Activated CD8-positive, alpha-beta T cell treated with anti-CD3 and anti-CD28 coated beads, Interleukin-2, amount 10 ng/mL, durations not matched to agents 7 days and 5 days (primary cell): ENCODE measurements at regions not wholly inside any gene's neighbourhood (a gene's known extent, or its start where the extent isn't known, plus 50 kb on each side); places are given as distances from the start of the nearest gene placed in this dataset.

Source experiments
- ATAC-seq: fragments of 150-1000 bp; cut with Tn5 transposase; one replicate; pipeline ENCODE4 v1.10.0; 2021; ENCODE audit warnings: moderate library complexity
- CTCF ChIA-PET: fragments of 350-600 bp; sonication (Branson Sonifier 250); formaldehyde crosslinking; loops from one replicate; lab custom pipeline; 2021; ENCODE audit warnings: antibody characterized with exemption; lab: Charles Lee
- POLR2A ChIA-PET: fragments of 350-600 bp; sonication (Branson Sonifier 250); formaldehyde crosslinking; loops from one replicate; lab custom pipeline; 2021; ENCODE audit warnings: antibody characterized with exemption; lab: Charles Lee
- DNase-seq: peaks from one replicate; pipeline ENCODE4 v3.0.0-alpha.2; 2020
- H3K27ac Mint-ChIP-seq: one replicate; pipeline ENCODE4 v1.8.0; 2021; ENCODE audit warnings: mild to moderate bottlenecking, mixed read lengths
- H3K27me3 Mint-ChIP-seq: one replicate; pipeline ENCODE4 v1.8.0; 2021; ENCODE audit warnings: low read depth, mixed read lengths
- H3K36me3 Mint-ChIP-seq: one replicate; pipeline ENCODE4 v1.8.0; 2021; ENCODE audit warnings: low read depth, mixed read lengths
- H3K4me1 Mint-ChIP-seq: one replicate; pipeline ENCODE4 v1.8.0; 2021; ENCODE audit warnings: low read depth, mixed read lengths
- H3K4me3 Mint-ChIP-seq: one replicate; pipeline ENCODE4 v1.8.0; 2021; ENCODE audit warnings: mild to moderate bottlenecking, mixed read lengths
- H3K9me3 Mint-ChIP-seq: one replicate; pipeline ENCODE4 v1.8.0; 2022; ENCODE audit warnings: mixed read lengths; ENCODE audit not compliant: insufficient read depth

DNA sequence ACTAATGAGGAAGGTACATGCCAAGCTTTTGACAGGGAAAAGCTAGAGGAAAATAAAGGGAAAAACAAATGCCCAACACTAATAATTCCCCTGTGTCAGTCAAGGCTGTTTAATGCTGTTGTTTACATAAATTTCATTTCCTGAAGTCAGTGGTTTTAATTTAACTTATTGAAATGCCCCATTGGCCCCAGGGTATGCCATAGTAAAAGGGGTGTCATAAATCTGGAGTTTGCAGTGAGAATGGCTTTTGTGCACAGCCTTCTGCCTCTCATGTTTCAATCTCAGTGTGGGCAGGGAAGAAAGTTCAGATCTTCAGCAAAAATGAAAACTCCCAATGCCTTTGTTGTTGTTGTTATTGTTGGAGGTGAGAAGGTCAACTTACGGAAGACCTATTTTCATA is 550.1 kb upstream of the DCC start:
- Mint-ChIP-seq H3K4me3 (no peak overlapping the region), H3K36me3 (no peaks in the 10 kb centered on the region), H3K27ac (no peak overlapping the region), H3K4me1 (no peaks in the 10 kb centered on the region), H3K27me3 (no peaks in the 10 kb centered on the region), H3K9me3 (no peaks in the 10 kb centered on the region)
- ATAC-seq (no peak), DNase-seq (no peak)
- ChIA-PET CTCF (no interaction called here), POLR2A (no interaction called here)

DNA sequence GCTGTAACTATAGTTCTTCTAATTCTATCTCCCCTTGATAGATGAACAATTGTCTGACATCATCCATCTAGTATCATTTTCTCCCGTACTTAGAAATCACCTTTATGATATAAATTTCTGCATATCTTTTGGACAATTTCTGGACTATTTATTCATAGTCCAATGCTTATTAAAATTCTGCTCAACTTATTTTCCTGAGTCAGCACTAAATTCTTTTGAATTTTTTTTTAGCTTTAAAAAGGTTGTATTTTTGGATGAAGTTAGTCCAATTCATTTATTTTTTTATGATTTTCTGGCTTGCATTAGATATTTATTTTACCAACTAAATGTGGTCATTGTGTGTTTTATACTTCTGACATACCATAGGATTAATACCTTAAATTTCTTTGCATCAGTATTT is 538.5 kb upstream of the DCC start:
- no peaks in the 10 kb centered on the region for H3K36me3 Mint-ChIP-seq
- CTCF ChIA-PET = no interaction called here
- no peak for ATAC-seq
- POLR2A ChIA-PET = no interaction called here
- no peaks in the 10 kb centered on the region for H3K9me3 Mint-ChIP-seq
- no peak overlapping the region for H3K4me3 Mint-ChIP-seq
- H3K27me3 Mint-ChIP-seq = no peaks in the 10 kb centered on the region
- no peak for DNase-seq
- H3K27ac Mint-ChIP-seq = no peak overlapping the region
- no peaks in the 10 kb centered on the region for H3K4me1 Mint-ChIP-seq

DNA sequence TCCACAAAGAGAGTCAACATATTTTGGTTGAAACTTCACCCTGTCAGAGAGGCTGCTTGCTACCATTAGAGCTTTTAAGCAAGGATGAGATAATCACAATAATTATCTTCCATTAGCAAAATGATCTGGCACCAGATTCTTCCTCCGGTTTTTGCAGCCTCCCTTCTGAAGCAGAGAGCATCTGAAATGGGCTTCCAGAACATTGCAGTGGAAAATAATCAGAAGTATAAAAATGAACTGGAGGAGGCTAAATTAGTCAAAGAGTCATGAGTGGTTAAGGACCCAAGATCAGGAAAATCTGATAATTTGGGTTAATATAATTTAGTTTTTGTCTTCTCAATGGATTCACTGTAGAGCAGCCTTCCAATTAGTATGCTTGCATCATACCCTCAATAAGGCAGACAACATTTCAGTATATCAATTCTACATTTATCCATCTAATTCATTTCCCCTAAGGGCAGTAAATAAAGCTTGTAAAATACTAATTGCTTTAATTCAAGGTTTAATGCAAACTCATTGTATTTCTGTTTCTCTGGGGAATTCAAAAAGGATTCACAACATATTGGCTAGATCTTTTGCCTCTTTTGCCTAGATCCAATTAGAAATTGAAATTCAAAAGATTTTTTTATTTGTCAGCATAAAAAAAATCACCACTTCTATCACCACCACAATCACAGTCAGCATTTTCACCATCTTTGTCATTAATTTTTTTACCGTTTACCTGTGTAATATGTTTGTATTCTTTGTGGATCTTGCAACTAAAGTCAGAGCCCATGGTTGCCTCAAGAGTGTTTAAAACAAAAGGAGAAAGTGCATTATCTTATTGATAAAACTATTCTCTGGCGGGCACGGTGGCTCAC is 537.2 kb upstream of the DCC start:
- Mint-ChIP-seq H3K27ac (no peak overlapping the region), H3K36me3 (no peaks in the 10 kb centered on the region), H3K27me3 (no peaks in the 10 kb centered on the region), H3K4me3 (no peak overlapping the region), H3K4me1 (no peaks in the 10 kb centered on the region), H3K9me3 (no peaks in the 10 kb centered on the region)
- DNase-seq (no peak), ATAC-seq (no peak)
- ChIA-PET POLR2A (no interaction called here), CTCF (no interaction called here)

DNA sequence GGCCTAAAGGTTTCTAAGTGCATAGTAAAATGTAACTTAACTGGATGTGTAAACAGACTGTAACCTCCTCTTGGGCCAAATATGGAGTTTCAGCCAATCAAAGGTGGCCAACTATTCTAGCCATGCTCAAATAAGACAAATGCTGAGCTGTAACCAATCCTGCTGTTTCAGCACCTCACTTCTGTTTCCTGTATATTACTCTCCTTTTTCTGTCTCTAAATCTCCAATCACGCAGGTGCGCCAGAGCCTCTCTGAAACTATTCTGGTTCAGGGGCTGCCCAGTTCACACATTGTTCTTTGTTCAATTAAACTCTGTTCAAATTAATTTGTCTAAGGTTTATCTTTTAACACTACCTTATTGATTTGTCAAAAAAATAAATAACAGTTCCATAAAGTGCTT is 532.7 kb upstream of the DCC start:
- ChIA-PET CTCF (no interaction called here), POLR2A (no interaction called here)
- H3K27me3 Mint-ChIP-seq = no peaks in the 10 kb centered on the region
- DNase-seq = no peak
- ATAC-seq = no peak
- H3K27ac Mint-ChIP-seq = no peak overlapping the region
- H3K36me3 Mint-ChIP-seq = no peaks in the 10 kb centered on the region
- H3K9me3 Mint-ChIP-seq = no peaks in the 10 kb centered on the region
- no peaks in the 10 kb centered on the region for H3K4me1 Mint-ChIP-seq
- no peak overlapping the region for H3K4me3 Mint-ChIP-seq

DNA sequence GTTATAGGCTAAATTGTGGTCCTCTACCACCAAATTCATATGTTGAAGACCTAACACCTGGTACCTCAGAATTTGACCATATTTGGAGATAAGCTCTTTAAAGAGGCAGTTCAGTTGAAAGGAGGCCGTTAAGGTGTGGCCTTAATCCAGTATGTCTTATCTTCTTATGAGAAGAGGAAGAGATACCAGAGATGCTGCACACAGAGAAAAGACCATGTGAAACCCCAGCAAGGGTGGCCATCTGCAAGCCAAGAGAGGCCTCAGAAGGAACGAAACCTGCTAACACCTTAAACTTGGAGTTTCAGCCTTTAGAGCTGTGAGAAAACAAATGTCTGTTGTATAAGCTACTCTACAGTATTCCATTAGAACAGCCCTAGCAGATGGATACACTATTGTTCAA is 528.1 kb upstream of the DCC start:
- ChIA-PET POLR2A (no interaction called here), CTCF (no interaction called here)
- no peaks in the 10 kb centered on the region for H3K27me3 Mint-ChIP-seq
- DNase-seq (no peak), ATAC-seq (no peak)
- H3K4me1 Mint-ChIP-seq = no peaks in the 10 kb centered on the region
- no peaks in the 10 kb centered on the region for H3K36me3 Mint-ChIP-seq
- H3K9me3 Mint-ChIP-seq = no peaks in the 10 kb centered on the region
- no peak overlapping the region for H3K27ac Mint-ChIP-seq
- no peak overlapping the region for H3K4me3 Mint-ChIP-seq

DNA sequence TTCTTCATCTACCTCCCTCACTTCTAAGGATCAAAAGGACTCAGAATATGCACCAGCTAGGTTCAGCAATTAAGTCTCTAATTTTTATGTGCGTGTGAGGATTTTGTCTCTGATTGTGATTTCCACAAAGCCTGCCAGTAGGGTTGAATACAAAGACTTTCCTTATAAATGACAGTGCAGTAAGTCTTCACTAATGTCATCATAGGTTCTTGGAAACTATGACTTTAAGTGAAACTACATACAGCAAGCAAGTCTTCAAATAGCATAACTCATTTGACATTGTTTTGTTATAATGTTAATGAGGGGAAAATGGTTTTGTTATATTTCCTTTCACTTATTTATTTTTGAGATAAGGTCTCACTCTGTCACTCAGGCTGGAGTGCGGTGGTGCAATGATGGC is 526.3 kb upstream of the DCC start:
- POLR2A ChIA-PET = no interaction called here
- CTCF ChIA-PET = no interaction called here
- no peak overlapping the region for H3K4me3 Mint-ChIP-seq
- ATAC-seq (no peak), DNase-seq (no peak)
- no peaks in the 10 kb centered on the region for H3K36me3 Mint-ChIP-seq
- no peaks in the 10 kb centered on the region for H3K27me3 Mint-ChIP-seq
- H3K27ac Mint-ChIP-seq = no peak overlapping the region
- no peaks in the 10 kb centered on the region for H3K9me3 Mint-ChIP-seq
- H3K4me1 Mint-ChIP-seq = no peaks in the 10 kb centered on the region

DNA sequence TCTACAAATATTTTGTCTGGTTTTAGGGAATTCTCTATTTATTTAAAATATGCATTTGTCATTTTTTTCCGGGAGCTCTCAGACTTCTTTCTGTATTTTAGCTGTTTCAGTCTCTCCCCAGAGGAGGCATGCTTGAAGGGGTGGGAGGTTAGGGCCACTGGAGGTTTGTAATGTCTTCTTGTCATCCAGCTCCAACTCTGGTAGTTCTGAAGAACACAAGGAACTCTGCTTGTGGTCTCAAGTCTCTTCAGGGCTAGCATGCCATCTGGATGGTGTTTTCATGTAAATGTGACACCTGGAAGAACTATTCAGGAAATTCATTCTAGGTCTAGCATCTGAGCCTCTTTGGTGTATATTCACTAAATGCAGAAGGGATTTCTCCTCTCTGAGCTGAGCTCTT is 518.4 kb upstream of the DCC start:
- ChIA-PET POLR2A (no interaction called here), CTCF (no interaction called here)
- Mint-ChIP-seq H3K27me3 (no peaks in the 10 kb centered on the region), H3K36me3 (no peaks in the 10 kb centered on the region), H3K9me3 (no peaks in the 10 kb centered on the region), H3K4me1 (no peaks in the 10 kb centered on the region), H3K4me3 (no peak overlapping the region), H3K27ac (no peak overlapping the region)
- DNase-seq (no peak), ATAC-seq (no peak)

DNA sequence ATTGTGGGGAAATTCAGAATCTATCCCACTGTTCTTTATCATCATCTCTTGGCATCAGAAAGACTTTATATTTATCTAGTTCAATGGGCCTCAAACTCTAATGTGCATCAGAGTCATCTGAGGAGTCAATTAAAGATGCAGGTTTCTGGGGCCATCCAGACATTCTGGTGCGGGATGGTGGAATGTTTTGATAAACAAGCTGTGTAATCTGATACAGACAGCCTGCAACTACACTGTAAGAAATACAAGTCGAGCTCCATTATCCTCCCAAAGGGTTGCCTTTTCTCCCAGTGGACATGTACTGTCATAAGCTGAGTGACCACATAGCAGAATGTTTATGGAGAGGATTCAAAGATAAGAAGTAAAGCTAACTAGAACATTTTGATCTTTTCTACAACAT is 515.3 kb upstream of the DCC start:
- DNase-seq (no peak), ATAC-seq (no peak)
- Mint-ChIP-seq H3K27me3 (no peaks in the 10 kb centered on the region), H3K27ac (no peak overlapping the region), H3K4me1 (no peaks in the 10 kb centered on the region), H3K9me3 (peaks cover 5% of the 10 kb centered on the region), H3K4me3 (no peak overlapping the region), H3K36me3 (no peaks in the 10 kb centered on the region)
- CTCF ChIA-PET = no interaction called here
- POLR2A ChIA-PET = no interaction called here

DNA sequence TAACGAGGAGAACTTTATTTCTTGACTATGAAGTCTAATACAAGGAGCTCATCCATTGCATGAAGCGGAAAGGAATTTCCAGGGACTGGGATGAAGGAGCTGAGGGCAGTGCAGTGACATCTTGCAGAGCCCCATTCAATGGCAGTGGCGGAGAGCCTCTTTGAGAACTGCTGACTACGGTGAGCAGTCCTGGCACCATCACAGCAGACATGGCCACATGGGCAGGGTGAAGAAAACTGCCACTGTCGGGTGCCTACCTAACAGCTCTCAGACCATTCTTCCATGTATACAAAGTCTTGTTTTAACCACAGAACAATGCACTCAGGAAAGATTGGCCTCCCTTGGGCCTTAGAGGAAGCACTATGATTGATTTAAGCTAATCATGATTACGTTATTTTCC is 506.1 kb upstream of the DCC start:
- no peaks in the 10 kb centered on the region for H3K4me1 Mint-ChIP-seq
- CTCF ChIA-PET = no interaction called here

DNA sequence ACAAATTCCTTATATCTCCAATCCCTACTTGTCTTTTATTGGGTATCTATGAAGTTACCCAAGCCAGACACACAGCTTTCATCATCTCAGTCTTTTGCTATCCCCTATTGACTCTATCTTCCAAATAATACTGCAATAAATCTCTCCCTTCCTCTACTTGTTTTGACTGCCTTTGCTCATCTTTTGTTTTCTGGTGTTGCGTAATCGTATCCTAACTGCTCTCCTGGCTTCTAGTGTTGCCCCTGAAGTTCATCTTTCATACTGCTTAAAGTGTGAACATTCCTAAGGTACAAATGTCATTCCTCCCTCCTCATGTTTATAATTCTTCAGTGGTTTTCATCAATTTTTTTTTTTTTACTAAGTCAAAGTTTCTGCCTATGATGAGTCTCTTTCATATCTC is 491.3 kb upstream of the DCC start:
- DNase-seq = no peak
- ChIA-PET CTCF (no interaction called here), POLR2A (no interaction called here)
- H3K4me3 Mint-ChIP-seq = no peak overlapping the region
- H3K4me1 Mint-ChIP-seq = no peaks in the 10 kb centered on the region
- H3K27ac Mint-ChIP-seq = no peak overlapping the region
- no peaks in the 10 kb centered on the region for H3K27me3 Mint-ChIP-seq
- no peaks in the 10 kb centered on the region for H3K9me3 Mint-ChIP-seq
- no peaks in the 10 kb centered on the region for H3K36me3 Mint-ChIP-seq
- ATAC-seq = no peak

More for the DNA sequence above, 506.1 kb upstream of the DCC start:
- no peaks in the 10 kb centered on the region for H3K27me3 Mint-ChIP-seq
- DNase-seq (no peak), ATAC-seq (no peak)
- H3K9me3 Mint-ChIP-seq = peaks cover under 1% of the 10 kb centered on the region
- no peak overlapping the region for H3K27ac Mint-ChIP-seq
- POLR2A ChIA-PET = no interaction called here
- H3K36me3 Mint-ChIP-seq = no peaks in the 10 kb centered on the region
- H3K4me3 Mint-ChIP-seq = no peak overlapping the region

DNA sequence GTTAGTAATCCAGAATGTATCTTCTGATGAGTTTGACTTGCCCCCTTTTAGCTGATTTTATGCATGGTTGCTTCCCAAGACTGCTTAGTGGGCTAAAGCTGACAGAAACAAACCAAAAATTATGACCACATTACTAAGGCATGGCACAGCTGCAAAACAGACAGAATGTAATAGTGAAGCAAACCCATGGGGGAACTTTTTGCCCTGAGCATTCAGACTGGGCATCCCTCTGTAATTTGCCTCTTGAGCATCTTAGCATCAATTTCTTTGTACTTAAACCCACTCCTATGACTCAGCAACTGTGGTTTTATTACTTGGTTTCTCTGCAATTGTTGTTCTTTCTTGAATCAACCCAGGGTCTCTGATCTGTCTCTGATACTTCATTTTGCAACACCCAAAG is 487.3 kb upstream of the DCC start:
- no peak overlapping the region for H3K4me3 Mint-ChIP-seq
- POLR2A ChIA-PET = no interaction called here
- H3K27ac Mint-ChIP-seq = no peak overlapping the region
- H3K27me3 Mint-ChIP-seq = no peaks in the 10 kb centered on the region
- CTCF ChIA-PET = no interaction called here
- H3K4me1 Mint-ChIP-seq = no peaks in the 10 kb centered on the region
- no peaks in the 10 kb centered on the region for H3K9me3 Mint-ChIP-seq
- no peaks in the 10 kb centered on the region for H3K36me3 Mint-ChIP-seq
- ATAC-seq = no peak
- no peak for DNase-seq

DNA sequence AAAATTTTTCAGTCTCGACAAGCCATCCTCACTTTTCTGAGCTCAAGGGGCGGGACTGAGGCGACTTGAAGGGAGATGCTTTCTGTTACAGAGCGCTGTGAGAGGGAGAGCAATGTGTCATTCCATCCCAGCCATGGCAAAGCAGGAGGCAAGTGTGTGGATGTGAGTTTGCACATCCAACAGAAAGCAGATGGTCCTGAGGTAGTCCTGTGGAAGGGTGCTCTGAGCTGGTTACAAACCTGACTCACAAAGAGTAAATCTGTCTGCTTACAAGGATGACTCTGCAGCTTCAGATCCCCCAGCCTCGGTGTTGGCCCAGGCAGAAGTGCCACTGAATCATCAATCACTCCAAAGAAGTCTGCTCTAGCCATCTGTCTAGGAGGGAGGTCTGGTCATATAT is 482.0 kb upstream of the DCC start:
- no peak for DNase-seq
- ATAC-seq = no peak
- ChIA-PET POLR2A (no interaction called here), CTCF (no interaction called here)
- Mint-ChIP-seq H3K27me3 (no peaks in the 10 kb centered on the region), H3K27ac (no peak overlapping the region), H3K4me3 (no peak overlapping the region), H3K9me3 (peaks cover under 1% of the 10 kb centered on the region), H3K36me3 (no peaks in the 10 kb centered on the region), H3K4me1 (no peaks in the 10 kb centered on the region)

DNA sequence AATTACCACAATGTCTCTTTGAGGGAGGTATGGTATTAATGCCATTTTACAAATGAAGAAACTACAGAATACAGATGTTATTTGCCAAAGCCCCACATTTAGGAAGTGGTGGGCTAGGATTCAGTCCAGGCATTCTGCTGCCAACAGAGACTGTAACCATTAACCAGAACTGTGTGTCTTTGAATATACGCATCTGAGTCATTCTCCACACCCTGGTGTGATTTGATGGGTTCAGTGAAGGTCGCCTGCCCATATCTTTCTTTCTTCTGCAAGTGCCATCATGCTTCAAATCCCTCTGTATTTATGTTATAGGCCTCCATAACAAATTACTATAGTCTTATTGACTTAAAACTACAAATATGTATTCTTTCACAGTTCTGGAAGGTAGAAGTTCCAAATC is 479.0 kb upstream of the DCC start:
- POLR2A ChIA-PET = no interaction called here
- CTCF ChIA-PET = no interaction called here
- ATAC-seq = no peak

More for the DNA sequence above, 479.0 kb upstream of the DCC start:
- Mint-ChIP-seq H3K27me3 (no peaks in the 10 kb centered on the region), H3K9me3 (peaks cover 3% of the 10 kb centered on the region), H3K4me1 (no peaks in the 10 kb centered on the region), H3K4me3 (no peak overlapping the region), H3K27ac (no peak overlapping the region), H3K36me3 (no peaks in the 10 kb centered on the region)
- DNase-seq = no peak
